ENCODE measurements at regions not wholly inside any gene's neighbourhood (a gene's known extent, or its start where the extent isn't known, plus 50 kb on each side); places are given as distances from the start of the nearest gene placed in this dataset.
"Not testable (repeated sequence)": the region's sequence is repeated elsewhere in the genome, so short reads cannot be mapped to it uniquely, and the experiment has no call there.

DNA sequence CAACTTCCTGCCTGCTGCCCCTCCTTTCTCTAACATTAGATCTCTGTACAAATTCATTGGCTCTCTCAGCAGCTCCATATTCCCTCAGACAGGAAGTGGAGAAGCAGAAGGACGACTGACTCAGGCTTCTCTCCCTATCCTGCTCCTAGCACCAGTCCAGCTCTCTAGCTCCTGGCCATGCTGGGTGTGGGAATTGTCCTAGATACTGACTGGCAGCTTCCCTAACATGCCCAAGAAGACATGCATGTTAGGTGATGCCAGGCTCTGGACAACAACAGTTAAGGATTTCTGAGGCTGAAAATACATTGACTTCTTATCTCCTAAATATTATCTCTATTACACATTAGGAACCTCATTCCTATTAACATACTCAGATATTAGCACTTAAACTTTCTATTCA, 292.9 kb downstream of the IKZF2 start:
- no peak for DNase-seq

GRCh38 chr2:212854771-212855170, 296.6 kb downstream of the IKZF2 start:
- DNase-seq, result no peak

GRCh38 chr2:212854116-212854515, 297.3 kb downstream of the IKZF2 start:
- no peak for DNase-seq

DNA sequence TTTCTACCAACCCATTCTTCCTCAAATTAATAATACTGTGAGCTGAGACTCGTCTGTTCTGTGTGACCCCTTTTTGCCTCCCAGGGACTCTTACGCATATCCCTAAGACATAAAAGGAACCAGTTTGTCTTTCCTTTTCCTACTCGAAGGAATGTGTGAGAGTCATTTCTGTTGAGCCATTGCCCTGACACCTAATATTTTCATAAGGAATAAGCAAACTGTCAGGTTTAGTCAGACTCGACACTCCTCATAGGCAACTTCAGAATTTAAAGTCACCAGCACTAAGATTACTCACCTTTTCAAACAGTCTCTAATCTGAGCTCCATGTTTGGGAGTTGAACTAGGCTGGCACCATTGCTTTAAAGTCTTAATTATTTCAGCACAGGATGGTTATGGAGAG, 305.5 kb downstream of the IKZF2 start:
- DNase-seq, result no peak

DNA sequence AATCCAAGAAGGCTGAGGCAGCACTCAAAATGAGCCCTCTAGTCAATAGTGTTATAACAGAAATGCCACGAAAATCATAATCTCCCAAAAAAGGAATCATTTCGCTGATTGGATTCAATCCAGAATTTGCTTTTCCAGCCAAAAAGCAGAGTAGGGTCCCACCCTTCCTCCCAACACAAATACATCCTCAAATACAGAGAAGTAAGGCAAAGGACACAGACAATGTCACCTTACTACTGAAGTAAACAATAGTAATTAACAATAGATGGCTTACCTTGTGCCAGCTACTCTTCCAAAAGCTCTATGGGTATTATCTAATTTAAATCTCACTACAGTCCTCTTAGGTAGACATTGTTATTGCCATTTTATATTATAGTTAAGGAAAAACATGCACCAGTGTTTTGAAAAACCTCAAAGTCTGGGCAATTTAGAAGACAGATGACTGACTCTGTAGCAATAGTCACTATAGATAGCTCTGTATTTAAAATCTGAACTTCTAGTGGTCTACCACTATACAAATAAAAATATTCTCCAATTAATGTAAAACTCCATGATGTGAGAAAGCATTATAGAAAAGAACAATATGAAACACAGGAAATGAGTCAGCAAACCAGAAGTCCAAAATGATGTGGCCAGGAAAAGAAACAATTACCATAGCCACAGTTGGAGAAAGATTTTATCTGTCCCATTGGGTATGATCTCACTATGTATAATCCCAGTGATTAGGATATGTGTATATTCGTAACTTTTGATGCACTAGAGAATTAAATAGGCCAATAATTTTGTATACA, 305.0 kb upstream of the ERBB4 start:
- DNase-seq, result no peak

DNA sequence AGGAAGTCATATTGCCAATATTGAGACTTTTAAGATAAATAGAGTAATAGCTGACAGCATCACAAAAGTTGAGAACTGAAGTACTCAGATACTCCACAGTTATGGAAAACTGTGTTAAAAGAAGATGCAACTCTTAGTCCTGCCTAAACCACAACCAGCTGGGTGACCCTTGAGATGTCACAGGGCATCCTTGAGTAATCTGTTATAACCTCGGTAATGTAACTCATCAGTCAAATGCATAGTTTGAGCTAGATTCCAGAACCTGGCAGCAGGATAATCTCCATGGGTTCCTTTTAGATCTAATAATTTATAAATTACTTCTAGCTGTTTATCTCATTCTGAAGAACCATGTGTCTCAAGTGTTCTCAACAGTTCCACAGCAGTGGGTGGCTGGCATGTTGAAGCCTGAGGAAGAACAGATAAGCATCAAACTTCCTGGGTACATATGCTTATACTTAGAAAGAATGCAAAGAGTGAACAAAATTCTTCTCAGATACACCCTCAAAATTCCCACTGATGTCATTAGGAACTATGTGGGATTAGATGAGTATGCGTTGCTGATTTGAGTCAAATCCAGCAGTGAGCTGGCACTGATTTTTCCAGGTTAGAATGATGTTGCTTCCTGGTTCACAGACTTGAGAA, 304.1 kb upstream of the ERBB4 start:
- no peak for DNase-seq

DNA sequence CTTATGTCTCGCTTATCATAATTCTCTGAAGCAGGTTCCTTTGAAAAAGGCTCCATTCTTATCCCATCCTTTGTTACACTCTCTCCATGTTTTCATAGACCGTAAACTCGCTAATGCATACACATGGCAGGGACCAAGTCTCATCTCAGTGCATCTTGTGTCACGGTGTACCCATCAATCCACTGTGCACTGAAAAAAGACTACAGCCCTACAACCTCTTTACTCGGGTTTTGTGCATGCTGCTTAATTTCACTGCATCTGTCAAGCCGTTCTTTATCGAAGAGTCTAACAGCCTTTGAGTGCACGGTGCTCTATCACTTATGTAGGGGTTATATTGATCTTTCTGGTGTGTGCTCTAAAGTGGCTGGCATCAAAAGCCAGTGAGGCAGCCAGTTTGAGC, 302.9 kb upstream of the ERBB4 start:
- DNase-seq, result no peak

- DNase-seq, result no peak
These were observed 293.9 kb upstream of the ERBB4 start for GRCh38 chr2:212832211-212833195.

- no peak for DNase-seq
These were observed 293.1 kb upstream of the ERBB4 start for GRCh38 chr2:212831671-212832199.

- no peak for DNase-seq
These were observed 277.7 kb upstream of the ERBB4 start for GRCh38 chr2:212816267-212816666.

DNA sequence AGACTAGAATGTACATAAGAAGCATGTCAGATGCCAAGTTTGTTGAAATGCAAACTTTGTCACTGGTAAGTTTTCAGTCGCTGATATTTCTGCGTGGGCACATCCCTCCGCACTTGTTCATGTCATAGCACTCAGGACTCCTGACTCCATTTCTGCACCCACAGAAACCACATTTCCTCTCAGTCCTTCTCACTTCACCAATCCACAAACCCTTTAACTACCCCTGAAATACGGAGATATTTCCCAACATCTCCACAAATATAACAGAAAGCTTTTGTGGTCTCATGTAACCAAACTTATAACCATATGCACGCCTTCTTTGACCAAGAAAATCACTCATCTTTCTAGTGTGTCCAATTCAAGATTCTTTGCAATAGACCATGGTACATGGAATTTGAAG, 276.9 kb upstream of the ERBB4 start:
- DNase-seq, result no peak

GRCh38 chr2:212814941-212815340, 276.3 kb upstream of the ERBB4 start:
- peak in 1 of 2 experiments; percentile 55 for DNase-seq

GRCh38 chr2:212811921-212812320, 273.3 kb upstream of the ERBB4 start:
- DNase-seq, result no peak

DNA sequence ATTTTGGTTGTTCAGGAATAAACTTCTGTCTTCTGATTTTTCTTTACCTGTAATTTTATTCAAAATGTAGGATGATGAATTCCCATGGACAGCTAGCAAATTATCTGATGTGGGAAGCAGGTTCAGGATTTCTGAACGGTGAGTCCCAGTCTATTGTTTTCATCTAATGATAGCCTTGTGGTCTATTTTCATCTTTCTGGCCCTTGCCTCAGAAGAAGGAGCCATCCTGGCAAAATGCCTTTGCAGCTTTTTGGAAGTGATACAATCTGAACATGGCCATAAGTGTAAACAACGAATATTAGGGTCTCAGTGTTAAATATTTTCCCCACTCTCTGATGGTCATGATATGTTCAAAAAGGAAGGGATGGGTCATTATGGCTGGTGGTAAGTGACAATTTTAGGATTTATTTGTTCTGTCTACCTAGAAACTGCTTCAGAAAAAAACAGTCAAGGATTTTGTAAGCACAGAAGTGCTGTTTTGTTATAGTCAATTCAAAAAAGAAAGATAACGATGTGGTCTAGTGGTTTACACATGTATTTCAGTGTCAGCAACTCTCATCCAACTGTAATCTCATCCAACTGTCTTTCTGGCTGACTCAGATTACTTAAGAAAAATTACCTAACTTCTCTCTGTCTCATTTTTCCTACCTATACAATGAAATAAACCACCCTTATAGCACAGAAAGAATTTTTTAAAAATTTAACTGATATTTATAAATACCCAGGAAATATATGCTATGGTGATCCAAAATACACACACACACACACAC, 272.6 kb upstream of the ERBB4 start:
- no peak for DNase-seq

GRCh38 chr2:212797484-212798205, 259.0 kb upstream of the ERBB4 start:
- no peak for DNase-seq

- peak; percentile 11 to 49 for DNase-seq
These were observed 255.9 kb upstream of the ERBB4 start for GRCh38 chr2:212794471-212794870.

GRCh38 chr2:212791569-212791968, 253.0 kb upstream of the ERBB4 start:
- no peak for DNase-seq

DNA sequence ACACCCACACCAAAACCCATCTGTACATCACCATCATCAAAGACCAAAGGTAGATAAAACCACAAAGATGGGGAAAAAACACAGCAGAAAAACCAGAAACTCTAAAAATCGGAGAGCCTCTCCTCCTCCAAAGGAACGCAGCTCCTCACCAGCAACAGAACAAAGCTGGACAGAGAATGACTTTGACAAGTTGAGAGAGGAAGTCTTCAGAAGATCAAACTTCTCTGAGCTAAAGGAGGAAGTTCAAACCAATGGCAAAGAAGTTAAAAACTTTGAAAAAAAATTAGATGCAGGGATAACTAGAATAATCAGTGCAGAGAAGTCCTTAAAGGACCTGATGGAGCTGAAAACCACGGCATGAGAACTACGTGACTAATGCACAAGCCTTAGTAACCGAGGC, 247.5 kb upstream of the ERBB4 start:
- not testable (repeated sequence) for DNase-seq

- peak; percentile 44 to 56 for DNase-seq
These were observed 238.5 kb upstream of the ERBB4 start for GRCh38 chr2:212777020-212777491.

DNA sequence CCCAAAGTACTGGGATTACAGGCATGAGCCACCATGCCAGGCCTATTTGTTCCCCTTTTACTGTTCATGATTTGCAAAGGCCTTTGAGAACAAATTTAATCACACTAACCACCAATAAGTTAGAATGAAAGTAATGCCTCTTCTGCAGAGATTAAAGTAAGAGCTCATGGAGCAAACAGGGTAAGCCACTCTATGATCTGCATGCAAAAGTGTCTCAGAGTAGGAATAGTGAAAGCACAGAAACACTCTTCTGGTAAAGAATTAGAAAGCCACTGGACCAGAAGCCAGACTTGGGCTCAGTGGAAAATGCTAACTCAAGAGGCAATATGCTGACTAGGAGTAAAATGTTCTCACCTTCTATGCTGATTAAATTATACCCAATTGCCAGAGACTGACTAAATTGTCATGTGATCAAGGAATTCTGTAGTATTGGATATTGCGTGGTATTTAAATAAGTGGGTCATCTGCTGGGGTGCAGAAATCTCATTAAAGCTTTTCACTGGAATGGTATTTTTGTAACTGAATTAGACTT, 235.3 kb upstream of the ERBB4 start:
- no peak for DNase-seq

- no peak for DNase-seq
These were observed 231.6 kb upstream of the ERBB4 start for GRCh38 chr2:212770240-212770639.
